Breast epithelium (tissue), 3 donors: ENCODE measurements at regions not wholly inside any gene's neighbourhood (a gene's known extent, or its start where the extent isn't known, plus 50 kb on each side); places are given as distances from the start of the nearest gene placed in this dataset.

Source experiments
- POLR2A ChIP-seq: fragments of 450-650 bp; IDR thresholded peaks from one replicate; pipeline ENCODE4 v1.6.1; 2016; ENCODE audit warnings: antibody characterized with exemption, mild to moderate bottlenecking, moderate library complexity
- TF ChIP-seq, protein P1 (sequence below), 3 donors: fragments of 450-650 bp; IDR thresholded peaks; one replicate each; pipeline ENCODE4 v1.5.1; 2016 to 2017; ENCODE audit warnings: antibody characterized with exemption in 3 of 3, mild to moderate bottlenecking in 3 of 3, moderate library complexity in 3 of 3

DNA sequence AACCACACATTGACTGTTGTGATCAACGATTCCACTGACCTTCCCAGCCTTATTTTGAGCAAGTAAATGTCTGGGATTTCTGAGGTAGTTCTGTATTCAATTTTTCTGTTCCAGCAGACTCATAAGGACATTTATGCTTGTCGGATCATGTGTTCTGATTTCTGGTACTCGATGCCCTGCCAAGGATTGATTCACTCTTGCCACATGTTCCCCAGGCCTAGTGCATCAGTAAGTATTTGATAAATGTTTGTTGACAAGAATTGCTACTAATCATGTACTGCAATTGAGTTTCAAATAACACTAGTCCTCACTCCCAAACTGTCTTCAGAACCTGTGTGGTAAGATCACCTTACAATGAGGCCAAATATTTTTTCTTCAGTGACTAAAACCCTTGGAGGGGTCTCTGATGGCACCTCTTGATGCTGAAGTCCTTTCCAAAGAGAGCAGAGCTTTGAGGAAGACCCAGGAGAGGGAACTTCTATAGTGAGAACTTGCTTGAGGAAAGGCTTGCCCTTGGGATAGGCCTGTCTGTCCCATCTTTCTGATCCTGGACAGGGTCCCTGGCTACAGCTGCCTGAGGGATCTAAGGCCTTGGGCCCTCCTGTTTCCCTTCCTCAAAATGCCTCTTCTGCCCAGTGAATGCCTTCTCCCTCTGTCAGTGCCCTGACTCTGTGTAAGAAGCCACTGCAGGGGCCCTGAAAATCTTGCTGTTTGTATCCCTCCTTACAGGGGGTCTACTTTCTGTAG is 115.8 kb upstream of the FAM78B start:
- TF ChIP-seq, protein P1, sequence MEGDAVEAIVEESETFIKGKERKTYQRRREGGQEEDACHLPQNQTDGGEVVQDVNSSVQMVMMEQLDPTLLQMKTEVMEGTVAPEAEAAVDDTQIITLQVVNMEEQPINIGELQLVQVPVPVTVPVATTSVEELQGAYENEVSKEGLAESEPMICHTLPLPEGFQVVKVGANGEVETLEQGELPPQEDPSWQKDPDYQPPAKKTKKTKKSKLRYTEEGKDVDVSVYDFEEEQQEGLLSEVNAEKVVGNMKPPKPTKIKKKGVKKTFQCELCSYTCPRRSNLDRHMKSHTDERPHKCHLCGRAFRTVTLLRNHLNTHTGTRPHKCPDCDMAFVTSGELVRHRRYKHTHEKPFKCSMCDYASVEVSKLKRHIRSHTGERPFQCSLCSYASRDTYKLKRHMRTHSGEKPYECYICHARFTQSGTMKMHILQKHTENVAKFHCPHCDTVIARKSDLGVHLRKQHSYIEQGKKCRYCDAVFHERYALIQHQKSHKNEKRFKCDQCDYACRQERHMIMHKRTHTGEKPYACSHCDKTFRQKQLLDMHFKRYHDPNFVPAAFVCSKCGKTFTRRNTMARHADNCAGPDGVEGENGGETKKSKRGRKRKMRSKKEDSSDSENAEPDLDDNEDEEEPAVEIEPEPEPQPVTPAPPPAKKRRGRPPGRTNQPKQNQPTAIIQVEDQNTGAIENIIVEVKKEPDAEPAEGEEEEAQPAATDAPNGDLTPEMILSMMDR (IDR thresholded peaks at IDR 0.05) = no peak
- no peak for TF ChIP-seq POLR2A
